T-helper 2 cell treated with Interferon-gamma antibody and Interleukin-4, amounts not matched to agents 100 ng/mL and 5 ng/mL, for 36 hours (primary cell): ENCODE measurements at regions not wholly inside any gene's neighbourhood (a gene's known extent, or its start where the extent isn't known, plus 50 kb on each side); places are given as distances from the start of the nearest gene placed in this dataset.

Experiments
- intact Hi-C: fragments of 100-400 bp; cut with micrococcal nuclease; formaldehyde crosslinking; loops from one replicate; pipeline ENCODE4 v1.15.1; 2023

DNA sequence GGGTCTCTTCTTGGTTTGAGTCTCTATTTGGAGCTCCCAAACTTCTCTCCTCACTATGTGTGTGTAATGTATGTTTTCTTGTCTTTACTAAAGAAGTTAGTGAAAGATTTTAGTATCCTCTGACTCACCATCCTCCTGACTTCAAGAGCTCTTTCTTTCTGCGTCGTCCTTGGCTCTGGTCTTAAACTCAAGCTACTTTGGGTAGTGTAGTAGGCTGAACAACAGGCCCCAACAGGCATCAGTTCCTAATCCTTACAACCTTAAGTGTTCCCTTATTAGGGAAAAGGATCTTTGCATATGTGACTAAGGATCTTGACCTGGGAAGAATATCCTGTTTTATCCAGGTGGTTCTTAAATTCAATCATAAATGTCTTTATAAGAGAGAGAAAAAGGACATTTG, 810.2 kb downstream of the MAFB start:
- intact Hi-C loops = no loop called here

DNA sequence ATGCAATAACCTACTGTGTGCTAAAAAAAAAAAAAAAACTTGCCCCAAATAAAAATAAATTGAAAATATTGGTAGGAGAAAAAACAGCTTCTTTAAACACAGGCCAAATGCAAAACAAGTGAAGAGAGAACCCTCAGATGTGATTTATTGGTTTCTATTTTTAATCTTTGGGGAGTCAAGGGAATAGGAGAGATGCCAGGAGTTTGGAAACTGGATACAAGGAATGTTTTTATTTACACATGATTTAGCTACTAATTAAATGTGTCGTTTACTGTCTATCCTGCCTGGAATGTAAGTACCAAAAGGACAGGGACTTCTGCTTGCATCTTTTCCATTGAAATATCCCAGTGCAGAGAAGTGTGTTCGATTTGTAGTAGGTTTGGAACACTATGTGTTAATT, 810.7 kb downstream of the MAFB start:
- intact Hi-C loops = no loop called here

DNA sequence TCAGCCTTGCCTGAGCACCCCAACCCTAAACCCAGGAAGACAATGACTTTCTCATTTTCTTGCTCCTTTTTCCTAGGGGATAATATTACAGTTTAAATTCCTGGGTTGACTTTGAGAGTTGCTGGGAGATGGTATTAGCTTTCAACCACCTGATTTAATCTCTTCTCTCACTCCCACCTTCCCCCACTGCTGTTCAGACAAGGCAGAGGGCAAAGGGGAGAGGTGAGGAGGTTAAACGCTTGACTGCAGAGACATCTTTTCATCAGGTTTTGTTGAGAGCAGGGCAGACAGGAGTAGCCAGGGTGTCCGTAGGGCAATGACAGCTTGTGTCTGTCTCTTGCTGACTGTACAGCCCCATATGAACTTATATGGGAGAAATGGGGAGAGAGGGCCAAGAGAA, 811.2 kb downstream of the MAFB start:
- intact Hi-C loops = no loop called here

DNA sequence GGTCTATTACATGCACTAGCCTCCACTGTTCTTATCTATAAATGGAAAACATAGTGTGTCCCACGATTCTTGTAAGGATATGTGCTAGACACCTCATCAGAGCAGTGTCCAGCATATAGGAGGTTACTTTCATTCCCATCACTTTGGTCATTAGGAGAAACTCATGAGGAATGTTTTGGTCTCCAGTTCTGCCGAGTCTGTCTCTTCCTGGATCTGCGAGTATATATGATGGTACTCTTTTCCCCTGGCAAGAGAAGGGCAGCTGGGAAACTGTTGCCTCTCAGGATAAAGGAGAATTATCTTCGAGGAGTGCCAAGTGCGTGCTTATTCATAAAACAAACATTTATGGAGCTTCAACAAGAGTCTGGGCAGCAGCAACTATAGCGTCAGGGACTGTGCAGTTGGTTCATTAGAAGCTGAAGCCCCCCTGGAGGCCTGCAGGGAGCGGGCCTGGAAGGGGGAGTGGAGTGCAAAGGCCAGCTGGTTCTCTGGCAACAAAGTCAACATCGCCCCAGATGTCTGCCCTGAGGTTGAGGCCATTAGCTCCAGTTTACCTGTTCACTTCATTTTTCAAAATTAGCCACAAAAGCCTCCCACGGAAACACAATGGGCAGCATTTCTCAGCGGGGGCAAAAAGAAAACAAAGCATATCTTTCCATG, 811.9 kb downstream of the MAFB start:
- intact Hi-C loops = no loop called here

DNA sequence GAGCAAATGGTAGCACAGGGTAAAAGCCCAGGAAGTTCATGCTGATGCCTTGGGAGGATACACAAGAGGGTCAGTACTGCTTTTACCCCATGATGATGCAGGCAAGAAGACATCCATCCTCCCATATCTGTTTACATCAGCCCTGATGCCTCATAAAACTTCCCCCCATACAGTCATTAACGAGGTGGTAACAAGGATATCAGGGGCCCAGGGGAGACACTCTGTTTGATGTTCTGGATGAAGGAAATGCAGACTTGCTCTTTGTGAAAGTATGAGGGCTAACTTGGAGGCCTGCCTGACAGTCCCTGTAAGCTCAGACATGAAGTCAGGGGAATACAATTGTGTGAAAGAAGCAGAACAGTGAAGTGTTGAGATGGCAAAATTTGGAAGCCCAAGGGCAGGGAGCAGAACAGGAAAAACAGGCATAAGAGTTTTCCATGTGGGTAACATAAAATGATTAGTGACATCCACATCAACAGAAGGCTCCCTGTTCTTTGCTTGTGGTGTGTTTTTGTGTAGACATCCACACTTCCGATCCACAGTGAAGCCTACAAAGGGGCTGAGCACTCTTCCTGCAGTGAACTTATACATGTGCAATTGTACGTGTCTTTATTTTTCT, 813.4 kb downstream of the MAFB start:
- intact Hi-C loops = no loop called here

DNA sequence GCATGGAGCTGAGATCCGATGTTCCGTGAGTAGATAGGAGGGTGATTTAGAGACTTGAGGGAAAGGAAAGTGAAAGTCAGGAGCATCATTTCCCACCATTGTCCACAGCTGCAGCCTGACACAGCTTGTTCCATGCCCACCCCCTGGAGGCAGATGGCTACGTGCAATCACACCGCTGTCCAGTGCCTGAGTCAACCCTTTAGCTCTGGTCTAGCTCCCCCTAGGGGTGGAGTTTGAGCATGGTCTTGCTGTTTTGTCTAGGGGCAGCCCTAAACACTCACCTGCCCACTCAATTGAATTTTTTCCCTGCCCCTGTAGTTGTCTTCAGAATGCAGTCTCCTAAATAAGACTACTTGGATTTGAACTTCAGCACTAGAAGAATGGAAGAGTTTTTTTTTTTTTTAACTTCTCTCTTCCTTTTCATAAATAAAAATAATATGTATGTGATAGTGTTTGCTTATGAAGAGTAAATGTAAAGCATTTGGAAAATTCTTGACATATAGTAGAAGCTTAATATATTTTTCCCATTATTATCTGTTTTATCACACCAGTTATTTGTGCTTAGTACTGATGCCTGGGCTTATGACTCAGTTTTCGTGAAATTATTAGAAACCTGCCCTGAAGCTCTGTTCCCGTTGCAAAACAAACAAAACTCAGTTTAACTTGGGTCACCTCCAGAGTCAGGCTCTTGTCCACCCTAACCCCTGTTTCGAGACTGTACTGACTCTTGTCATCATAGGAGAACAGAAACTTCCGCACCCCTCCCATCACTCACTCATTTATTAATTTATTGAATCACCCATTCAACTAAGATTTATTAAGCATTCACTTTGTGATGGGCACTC, 814.8 kb downstream of the MAFB start:
- intact Hi-C loops = no loop called here

DNA sequence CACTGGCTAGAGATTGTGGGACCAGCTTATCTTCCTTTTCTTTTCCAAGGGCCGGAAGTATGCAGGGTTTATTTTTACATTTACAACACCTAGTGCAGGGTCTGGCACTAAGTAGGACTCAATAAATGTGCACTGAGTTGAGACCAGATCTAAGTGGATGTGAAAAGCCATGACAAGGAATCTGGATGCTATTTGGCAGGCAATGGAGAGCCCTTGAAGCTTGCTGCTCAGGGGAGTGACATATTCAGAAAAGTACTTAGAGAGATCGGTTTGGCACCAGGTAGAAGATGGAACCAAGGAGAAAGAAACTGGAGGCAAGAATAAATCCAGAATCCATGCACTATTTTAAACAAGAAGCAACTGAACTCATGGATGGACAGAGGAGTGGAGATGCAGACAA, 815.8 kb downstream of the MAFB start:
- intact Hi-C loops = no loop called here

DNA sequence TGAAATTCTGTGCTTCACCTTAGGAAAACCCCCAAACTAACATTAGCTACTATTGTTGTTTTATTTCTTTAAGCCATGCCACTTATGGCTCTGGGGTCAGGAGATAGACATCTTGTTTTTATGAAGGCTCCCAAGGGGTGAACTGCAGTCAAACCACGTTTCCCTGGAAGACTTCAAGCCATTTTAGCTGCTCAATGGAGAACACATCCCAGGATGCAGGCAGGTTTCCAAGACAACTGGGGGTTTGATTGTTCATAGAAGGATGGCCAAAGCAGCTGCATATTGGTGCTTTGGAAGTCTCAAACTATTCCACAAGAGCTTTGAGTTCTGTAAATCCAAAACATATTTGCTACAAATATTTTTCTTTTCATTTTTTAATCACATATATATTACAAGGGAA, 818.0 kb downstream of the MAFB start:
- intact Hi-C loops = no loop called here

DNA sequence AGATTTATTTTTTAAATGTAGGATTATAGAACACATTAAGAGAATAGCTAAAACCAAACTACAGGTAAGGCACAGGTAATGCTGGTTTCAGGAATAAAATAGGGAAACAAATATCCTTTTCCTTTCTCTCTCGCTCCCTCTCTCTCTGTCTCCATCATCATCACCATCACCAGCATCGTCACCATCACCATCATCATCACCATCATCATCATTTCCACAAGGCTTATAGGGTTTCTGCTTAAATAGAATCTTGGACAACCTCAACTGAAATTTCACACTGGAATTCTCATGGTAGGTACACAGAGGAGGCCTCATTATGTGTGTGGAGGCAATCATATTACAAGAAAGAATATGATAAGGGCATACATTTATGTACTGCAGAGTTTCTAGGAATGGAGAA, 823.6 kb downstream of the MAFB start:
- intact Hi-C loops = no loop called here

DNA sequence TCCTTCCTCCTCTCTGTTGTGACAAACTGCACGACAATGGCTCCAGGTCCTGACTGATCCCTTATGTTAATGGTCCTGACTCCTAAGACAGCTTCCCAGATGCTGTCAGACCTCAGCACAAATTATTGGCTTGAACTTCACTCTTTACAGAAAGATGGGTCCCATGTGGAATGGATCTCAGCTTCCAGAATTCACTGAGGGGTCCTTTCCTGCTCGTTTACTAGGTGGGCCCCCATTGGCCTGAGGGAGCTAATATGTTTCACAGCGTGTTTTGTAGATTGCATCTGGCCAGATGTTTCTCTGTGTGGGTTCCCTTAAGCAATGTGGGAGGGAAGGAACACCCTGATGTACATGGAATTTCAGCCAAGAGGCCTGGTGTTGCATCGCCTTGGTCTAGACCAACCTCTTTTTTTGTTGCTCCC, 826.6 kb downstream of the MAFB start:
- intact Hi-C loops = no loop called here

DNA sequence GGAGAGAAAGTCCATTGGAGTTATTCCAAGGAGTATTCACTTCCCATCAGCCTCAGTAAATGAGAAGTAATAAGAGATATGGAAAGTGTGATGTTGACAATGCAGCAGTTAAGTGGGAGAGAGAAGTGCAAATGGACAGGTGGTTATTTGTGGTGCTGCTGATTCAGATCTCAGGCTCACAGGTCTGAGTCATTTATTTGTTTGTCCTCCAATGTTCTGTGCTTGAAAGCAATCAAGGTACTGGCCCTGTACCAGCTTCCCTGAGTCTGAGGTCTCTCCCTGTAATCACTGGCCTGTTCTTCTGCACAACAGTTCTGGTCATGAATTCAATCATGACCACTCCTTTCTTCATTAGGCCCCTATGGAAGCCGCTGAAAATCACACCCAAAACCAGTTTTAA, 827.7 kb downstream of the MAFB start:
- intact Hi-C loops = no loop called here

DNA sequence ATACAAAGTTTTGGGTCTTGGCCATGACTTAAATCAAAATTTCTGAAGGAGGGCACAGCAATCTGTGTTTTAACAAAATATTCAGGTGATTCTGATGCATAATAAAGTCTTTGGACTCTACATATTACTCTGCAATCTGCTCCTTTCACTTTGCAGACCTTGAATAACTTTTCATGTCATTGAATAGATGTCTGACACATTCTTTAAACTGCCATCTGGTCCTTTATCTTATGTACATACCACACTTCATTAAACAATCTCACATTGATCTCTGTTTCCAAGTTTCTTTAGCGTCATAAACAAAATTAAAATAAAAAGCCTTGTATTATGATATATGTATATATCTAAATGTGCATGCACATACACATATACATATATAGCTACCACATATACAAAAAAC, 831.2 kb downstream of the MAFB start:
- intact Hi-C loops = no loop called here

DNA sequence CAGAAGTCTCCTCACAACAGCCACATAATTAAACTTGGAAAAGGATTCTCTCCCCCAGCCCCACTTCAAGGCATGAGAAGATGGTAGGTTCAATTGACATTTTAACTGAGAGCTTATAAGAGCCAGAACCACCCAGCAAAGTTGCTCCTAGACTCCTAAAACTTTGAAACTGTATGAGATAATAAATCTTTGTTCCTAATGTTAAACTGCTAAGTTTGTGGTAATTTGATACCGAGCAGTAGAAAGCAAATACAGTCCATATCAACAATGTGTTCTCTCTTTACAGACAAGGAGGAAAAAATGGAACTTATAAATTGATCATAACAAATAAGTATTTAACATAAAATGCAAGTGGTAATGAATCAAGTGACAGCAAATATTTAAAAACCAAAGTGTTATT, 831.8 kb downstream of the MAFB start:
- intact Hi-C loops = no loop called here

DNA sequence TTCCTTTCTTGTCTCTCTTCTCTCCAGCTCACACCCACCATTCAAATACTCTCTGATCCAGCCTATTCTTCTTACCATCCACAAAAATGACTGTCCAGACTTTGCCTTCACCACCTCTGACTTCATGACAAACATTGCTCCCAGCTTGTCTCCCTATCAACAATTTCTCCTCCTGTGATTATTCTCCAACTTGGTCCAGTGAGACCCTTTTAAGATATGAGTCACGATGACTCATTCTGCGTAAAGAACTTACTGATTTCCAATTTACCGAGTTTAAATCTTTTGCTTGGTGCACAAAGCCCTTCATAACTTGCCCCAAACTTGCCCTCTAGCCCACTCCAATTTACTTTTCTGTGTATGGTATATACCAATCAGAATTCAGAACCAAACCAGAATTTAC, 833.2 kb downstream of the MAFB start:
- intact Hi-C loops = no loop called here

DNA sequence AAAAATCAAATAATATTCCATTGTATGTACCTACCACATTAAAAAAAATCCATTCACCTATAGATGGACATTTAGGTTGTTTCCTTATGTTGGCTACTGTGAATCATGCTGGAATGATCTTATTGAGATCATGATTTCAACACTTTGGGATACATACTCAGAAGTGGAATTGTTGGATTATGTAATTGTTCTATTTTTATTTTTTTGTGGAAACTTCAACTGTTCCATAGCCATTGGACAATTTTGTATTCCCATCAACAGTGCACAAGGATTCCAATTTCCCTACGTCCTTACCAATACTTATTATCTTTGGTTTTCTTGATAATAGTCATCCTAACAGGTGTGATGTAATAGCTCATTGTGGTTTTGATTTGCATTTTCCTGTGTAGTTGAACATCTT, 834.0 kb downstream of the MAFB start:
- intact Hi-C loops = no loop called here

DNA sequence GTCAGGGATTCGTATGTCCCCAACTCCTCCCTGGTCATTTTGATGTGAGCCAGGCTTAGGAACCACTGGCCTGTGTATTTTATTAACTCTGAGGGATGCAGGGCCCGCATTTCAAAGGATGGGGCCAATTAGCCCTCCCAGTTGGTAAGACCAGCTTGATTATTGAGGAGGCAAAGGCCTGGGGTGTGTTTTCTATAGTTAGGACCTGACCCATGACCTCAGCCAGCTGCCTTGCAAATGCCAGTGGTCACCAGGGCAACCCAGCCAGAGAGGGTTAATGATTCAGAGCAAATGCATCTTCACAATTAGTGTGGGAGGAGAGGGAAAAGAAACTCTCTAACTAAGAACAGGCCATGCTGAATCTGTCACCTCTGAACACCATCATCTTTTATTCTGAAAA, 835.4 kb downstream of the MAFB start:
- intact Hi-C loops = no loop called here

DNA sequence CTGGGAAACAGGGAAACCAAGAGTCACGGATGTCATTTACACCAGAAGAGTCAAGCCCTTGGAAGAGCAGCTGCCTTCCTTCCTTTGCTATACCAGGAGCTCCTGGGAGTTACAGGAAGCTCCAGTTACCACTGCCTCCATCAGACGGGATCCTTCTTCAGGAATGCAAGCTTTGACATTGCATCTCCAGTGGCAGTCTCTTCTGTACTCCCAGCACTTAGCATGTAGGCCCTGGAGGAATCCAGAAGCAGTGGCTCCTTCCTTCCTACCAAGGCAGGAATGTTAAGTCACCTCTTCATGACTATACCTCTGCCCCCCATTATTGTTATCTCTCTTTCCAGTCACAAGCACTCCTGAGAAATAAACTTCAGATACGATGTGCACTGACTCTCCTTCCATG, 836.0 kb downstream of the MAFB start:
- intact Hi-C loops = no loop called here

DNA sequence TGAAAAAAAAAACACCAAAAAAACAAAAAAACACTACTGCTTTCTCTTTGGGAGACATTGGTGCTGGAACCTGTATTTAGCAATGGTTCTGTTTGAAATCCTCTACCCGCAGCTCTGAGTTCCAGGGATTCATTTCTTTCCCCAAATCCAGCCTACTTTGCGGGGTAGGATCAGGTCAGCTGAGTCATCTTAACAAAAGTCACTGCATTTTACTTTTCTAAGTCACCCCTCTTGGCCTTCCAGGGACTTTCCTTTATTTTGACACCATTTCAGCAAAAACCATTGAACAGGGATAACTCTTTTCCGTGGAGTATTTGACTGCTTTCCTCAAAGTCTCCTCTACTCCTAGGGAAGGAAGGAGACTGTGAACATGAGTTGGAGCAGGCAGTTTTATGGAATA, 837.6 kb downstream of the MAFB start:
- intact Hi-C loops = no loop called here

DNA sequence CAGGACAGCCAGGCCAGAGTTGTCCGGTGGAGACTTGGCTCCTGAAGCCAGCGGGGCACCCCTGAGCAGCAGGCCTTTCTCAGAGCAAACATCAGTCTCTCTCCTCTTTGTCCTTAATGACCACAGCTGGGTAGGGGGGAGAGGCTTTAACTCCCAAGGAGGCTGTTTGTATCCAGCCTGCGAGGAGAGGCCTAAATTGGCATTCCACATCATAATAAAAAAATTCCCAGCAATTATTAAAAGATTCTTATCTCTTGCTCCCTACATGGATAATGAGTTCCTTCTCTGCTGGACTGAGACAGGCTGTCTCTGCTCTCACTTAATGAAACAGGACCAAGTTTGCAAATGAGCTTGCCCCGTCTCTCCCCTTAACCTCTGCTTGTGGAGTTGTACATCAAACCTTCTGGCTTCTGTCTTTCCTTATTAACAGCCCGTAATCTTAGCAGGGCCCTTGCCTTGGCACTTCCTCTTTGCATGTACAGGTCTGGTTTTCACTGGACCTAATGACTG, 838.2 kb downstream of the MAFB start:
- intact Hi-C loops = no loop called here

DNA sequence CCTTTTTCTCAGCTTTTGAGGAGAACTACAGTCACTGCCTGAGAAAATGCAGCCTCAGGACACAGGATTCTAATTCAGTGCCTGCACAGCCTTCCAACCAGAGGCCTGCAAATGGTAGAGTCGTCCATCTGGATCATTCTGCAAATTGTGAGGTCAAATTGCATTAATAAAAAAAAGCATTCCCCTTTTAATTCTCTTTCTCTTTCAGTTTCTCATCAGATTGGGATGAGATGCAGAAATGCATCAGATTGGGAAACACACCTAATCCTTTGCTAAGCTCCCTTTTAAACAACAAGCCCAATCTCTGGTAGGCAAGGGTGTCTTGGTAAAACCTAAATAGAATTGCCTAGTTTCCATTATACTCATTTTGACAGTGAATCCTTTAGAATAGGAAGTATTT, 838.8 kb downstream of the MAFB start:
- intact Hi-C loops = no loop called here

DNA sequence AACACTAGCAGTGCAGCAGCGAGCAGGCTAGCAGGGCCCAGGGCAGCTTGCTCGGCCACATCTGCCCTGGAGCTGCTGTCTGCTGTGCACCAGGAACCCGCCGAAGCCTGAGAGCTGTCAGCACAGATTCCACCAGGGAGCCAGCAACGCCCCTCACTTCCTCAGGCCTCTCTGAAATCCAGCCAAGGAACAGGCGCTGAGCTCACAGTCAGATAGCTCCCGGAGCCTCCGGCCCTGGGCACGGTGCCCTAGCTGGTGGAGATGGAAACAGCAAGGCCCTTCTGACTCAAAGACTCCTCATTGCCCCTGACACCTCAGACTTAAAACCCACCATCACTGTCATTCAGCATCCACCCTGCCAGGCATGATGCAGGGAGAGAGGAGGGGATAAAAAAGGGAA, 839.4 kb downstream of the MAFB start:
- intact Hi-C loops = no loop called here

DNA sequence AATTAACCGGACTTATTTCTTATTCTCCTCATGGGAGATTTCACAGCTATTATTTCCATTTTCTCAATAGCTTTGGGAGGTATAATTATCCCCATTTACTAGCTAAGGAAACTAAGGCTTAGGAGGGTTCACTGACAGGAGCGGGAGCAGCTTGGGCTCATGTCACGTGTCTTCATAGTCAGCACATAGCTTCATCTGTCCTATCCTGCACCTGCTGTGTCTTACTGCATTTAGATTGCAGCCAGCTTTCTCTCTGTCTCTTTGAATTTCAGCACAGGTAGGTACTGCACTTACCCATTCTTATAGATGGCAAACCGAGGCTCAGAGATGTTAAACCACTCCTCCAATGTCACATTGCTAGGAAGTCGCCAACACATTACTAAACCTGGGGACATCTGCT, 839.9 kb downstream of the MAFB start:
- intact Hi-C loops = no loop called here
